ENCODE measurements at regions not wholly inside any gene's neighbourhood (a gene's known extent, or its start where the extent isn't known, plus 50 kb on each side); places are given as distances from the start of the nearest gene placed in this dataset.
A peak's percentile ranks its signal among the peaks of the same experiment; 100 is the strongest.
"Not testable (repeated sequence)": the region's sequence is repeated elsewhere in the genome, so short reads cannot be mapped to it uniquely, and the experiment has no call there.

DNA sequence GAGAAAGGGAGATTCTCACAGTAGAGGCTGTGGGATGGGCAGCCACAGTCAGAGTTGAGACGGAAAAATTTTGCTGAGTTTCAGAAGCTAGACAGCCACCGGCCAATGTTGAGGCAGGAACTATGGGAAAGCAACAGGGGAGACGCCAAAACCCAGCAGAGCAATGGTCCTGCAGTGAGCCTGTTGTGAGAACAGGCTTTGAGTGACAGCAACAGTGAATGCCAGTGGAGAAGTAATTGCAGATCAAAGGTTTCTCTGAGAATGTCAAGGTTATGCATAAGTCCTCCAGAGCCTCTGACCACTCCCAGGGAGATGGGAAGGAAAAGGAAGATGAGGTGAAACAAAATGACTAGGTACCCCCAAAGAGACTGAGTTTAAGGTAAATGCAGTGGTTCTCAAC lies 54.2 kb upstream of the DAAM1 start:
- H3K4me2 ChIP-seq (replicated peaks; ENCODE audit: extremely low read depth, low read length, poor library complexity, severe bottlenecking) = no peak overlapping the region
- no peaks in the 10 kb centered on the region for H3K4me1 ChIP-seq (ENCODE audit: control insufficient read depth in 1 of 2, insufficient read depth in 2 of 2, low read length in 2 of 2)
- peak overlapping the region; percentile 6 for H2AFZ ChIP-seq (ENCODE audit: insufficient read depth, low read depth, low read length, poor library complexity, severe bottlenecking)
- intact Hi-C loops (cut with micrococcal nuclease) = no loop called here
- H3K9ac ChIP-seq (ENCODE audit: insufficient read depth, low read length, poor library complexity, severe bottlenecking) = no peak overlapping the region
- no peak overlapping the region for H3K4me3 ChIP-seq (replicated peaks in 1 of 3; ENCODE audit: low read depth in 2 of 3, low read length in 3 of 3)
- Mint-ChIP-seq H3K27ac (no peak overlapping the region), H3K36me3 (no peaks in the 10 kb centered on the region), H3K4me1 (no peaks in the 10 kb centered on the region), H3K27me3 (ENCODE audit: low read depth in 3 of 3) (no peaks in the 10 kb centered on the region), H3K9me3 (peaks cover 0 to 3% (median 0%) of the 10 kb centered on the region in 7 donors), H3K4me3 (no peak overlapping the region)
- H3K27ac ChIP-seq (ENCODE audit: low read depth in 1 of 2, low read length in 2 of 2) = no peak overlapping the region
- H3K27me3 ChIP-seq (ENCODE audit: control insufficient read depth in 2 of 2, insufficient read depth in 2 of 2, low read length in 2 of 2) = no peaks in the 10 kb centered on the region
- no peaks in the 10 kb centered on the region for H3K36me3 ChIP-seq (replicated peaks in 1 of 2; ENCODE audit: control insufficient read depth in 1 of 2, insufficient read depth in 2 of 2, low read length in 2 of 2)
- no peak for DNase-seq
- no peaks in the 10 kb centered on the region for H3K79me2 ChIP-seq (ENCODE audit: insufficient read depth, low read length)
- no peaks in the 10 kb centered on the region for H3K9me3 ChIP-seq (replicated peaks in 1 of 2; ENCODE audit: control insufficient read depth in 1 of 2, insufficient read depth in 1 of 2, low read length in 2 of 2)
- 94% methylated on average over 3 of the region's 3 CpGs for WGBS (ENCODE audit: insufficient coverage)
- TF ChIP-seq CTCF (IDR thresholded peaks at IDR 0.05) = no peak
- no peaks in the 10 kb centered on the region for H4K20me1 ChIP-seq (ENCODE audit: insufficient read depth, low read length)

GRCh38 chr14:59137256-59137655 lies 51.2 kb upstream of the DAAM1 start:
- H3K27me3 Mint-ChIP-seq (ENCODE audit: low read depth in 3 of 3) = no peaks in the 10 kb centered on the region
- H3K27me3 ChIP-seq (ENCODE audit: control insufficient read depth in 2 of 2, insufficient read depth in 2 of 2, low read length in 2 of 2) = no peaks in the 10 kb centered on the region
- no peak for DNase-seq
- H3K4me3 ChIP-seq (replicated peaks in 1 of 3; ENCODE audit: low read depth in 2 of 3, low read length in 3 of 3) = no peak overlapping the region
- H3K36me3 Mint-ChIP-seq = no peaks in the 10 kb centered on the region
- no peaks in the 10 kb centered on the region for H4K20me1 ChIP-seq (ENCODE audit: insufficient read depth, low read length)
- peaks cover 0 to 3% (median 0%) of the 10 kb centered on the region in 7 donors for H3K9me3 Mint-ChIP-seq
- WGBS (ENCODE audit: insufficient coverage) = 100% methylated on average over 3 of the region's 3 CpGs
- intact Hi-C loops (cut with micrococcal nuclease) = no loop called here
- no peak overlapping the region for H3K27ac ChIP-seq (ENCODE audit: low read depth in 1 of 2, low read length in 2 of 2)
- H3K27ac Mint-ChIP-seq = no peak overlapping the region
- no peaks in the 10 kb centered on the region for H3K79me2 ChIP-seq (ENCODE audit: insufficient read depth, low read length)
- H3K4me2 ChIP-seq (replicated peaks; ENCODE audit: extremely low read depth, low read length, poor library complexity, severe bottlenecking) = no peak overlapping the region
- H3K4me1 ChIP-seq (ENCODE audit: control insufficient read depth in 1 of 2, insufficient read depth in 2 of 2, low read length in 2 of 2) = no peaks in the 10 kb centered on the region
- H3K4me3 Mint-ChIP-seq = no peak overlapping the region
- H3K9me3 ChIP-seq (replicated peaks in 1 of 2; ENCODE audit: control insufficient read depth in 1 of 2, insufficient read depth in 1 of 2, low read length in 2 of 2) = no peaks in the 10 kb centered on the region
- H3K4me1 Mint-ChIP-seq = no peaks in the 10 kb centered on the region
- no peaks in the 10 kb centered on the region for H3K36me3 ChIP-seq (replicated peaks in 1 of 2; ENCODE audit: control insufficient read depth in 1 of 2, insufficient read depth in 2 of 2, low read length in 2 of 2)
- no peak overlapping the region for H3K9ac ChIP-seq (ENCODE audit: insufficient read depth, low read length, poor library complexity, severe bottlenecking)
- H2AFZ ChIP-seq (ENCODE audit: insufficient read depth, low read depth, low read length, poor library complexity, severe bottlenecking) = no peak overlapping the region
- TF ChIP-seq CTCF (IDR thresholded peaks at IDR 0.05) = no peak

- H3K27ac Mint-ChIP-seq; H3K4me3 ChIP-seq (replicated peaks in 1 of 3; ENCODE audit: low read depth in 2 of 3, low read length in 3 of 3); H3K4me1 ChIP-seq (ENCODE audit: control insufficient read depth in 1 of 2, insufficient read depth in 2 of 2, low read length in 2 of 2); H3K27me3 Mint-ChIP-seq (ENCODE audit: low read depth in 3 of 3); H3K27me3 ChIP-seq (ENCODE audit: control insufficient read depth in 2 of 2, insufficient read depth in 2 of 2, low read length in 2 of 2); H3K4me2 ChIP-seq (replicated peaks; ENCODE audit: extremely low read depth, low read length, poor library complexity, severe bottlenecking); H3K36me3 ChIP-seq (replicated peaks in 1 of 2; ENCODE audit: control insufficient read depth in 1 of 2, insufficient read depth in 2 of 2, low read length in 2 of 2); H3K79me2 ChIP-seq (ENCODE audit: insufficient read depth, low read length); H4K20me1 ChIP-seq (ENCODE audit: insufficient read depth, low read length); H2AFZ ChIP-seq (ENCODE audit: insufficient read depth, low read depth, low read length, poor library complexity, severe bottlenecking); DNase-seq; H3K4me1 Mint-ChIP-seq; H3K36me3 Mint-ChIP-seq; H3K4me3 Mint-ChIP-seq; H3K9me3 Mint-ChIP-seq; H3K9ac ChIP-seq (ENCODE audit: insufficient read depth, low read length, poor library complexity, severe bottlenecking); H3K27ac ChIP-seq (ENCODE audit: low read depth in 1 of 2, low read length in 2 of 2); H3K9me3 ChIP-seq (replicated peaks in 1 of 2; ENCODE audit: control insufficient read depth in 1 of 2, insufficient read depth in 1 of 2, low read length in 2 of 2); intact Hi-C loops (cut with micrococcal nuclease): not testable (repeated sequence)
- no CpG with 5 or more reads among the region's 5 CpGs for WGBS (ENCODE audit: insufficient coverage)
Measured at GRCh38 chr14:59138576-59138975, 49.9 kb upstream of the DAAM1 start.

Measured in CD14-positive monocyte (primary cell).